ENCODE measurements at regions not wholly inside any gene's neighbourhood (a gene's known extent, or its start where the extent isn't known, plus 50 kb on each side); places are given as distances from the start of the nearest gene placed in this dataset.

GRCh38 chr21:38081708-38082107 is 165.5 kb upstream of the KCNJ6 start:
- DNase-seq (no peak), FAIRE-seq (no peak)
- TF ChIP-seq CTCF (IDR thresholded peaks at IDR 0.05; ENCODE audit: borderline replicate concordance, extremely low read depth, insufficient read depth): no peak
- Histone ChIP-seq H3K36me3 (ENCODE audit: control insufficient read depth in 2 of 3, insufficient read depth in 3 of 3, low read length in 3 of 3) (no peaks in the 10 kb centered on the region), H3K9ac (ENCODE audit: low read length in 3 of 3) (no peak overlapping the region), H3K27ac (ENCODE audit: low read depth in 2 of 2, low read length in 2 of 2) (no peak overlapping the region), H3K4me1 (ENCODE audit: control insufficient read depth in 2 of 3, insufficient read depth in 2 of 3, low read depth in 1 of 3, low read length in 3 of 3) (no peaks in the 10 kb centered on the region), H3K4me3 (ENCODE audit: low read length in 3 of 3) (no peak overlapping the region), H3K27me3 (ENCODE audit: control insufficient read depth, insufficient read depth, low read length) (no peaks in the 10 kb centered on the region), H3K9me3 (ENCODE audit: control insufficient read depth in 2 of 3, insufficient read depth in 1 of 3, low read length in 3 of 3) (no peaks in the 10 kb centered on the region)
- intact Hi-C loops (cut with DNase I): no loop called here

GRCh38 chr21:38082936-38083485 is 166.8 kb upstream of the KCNJ6 start:
- FAIRE-seq: no peak
- H3K4me3 ChIP-seq (ENCODE audit: low read length in 3 of 3): no peak overlapping the region
- H3K9ac ChIP-seq (ENCODE audit: low read length in 3 of 3): no peak overlapping the region
- H3K27me3 ChIP-seq (ENCODE audit: control insufficient read depth, insufficient read depth, low read length): no peaks in the 10 kb centered on the region
- no peak for TF ChIP-seq CTCF (IDR thresholded peaks at IDR 0.05; ENCODE audit: borderline replicate concordance, extremely low read depth, insufficient read depth)
- intact Hi-C loops (cut with DNase I): no loop called here
- no peak overlapping the region for H3K27ac ChIP-seq (ENCODE audit: low read depth in 2 of 2, low read length in 2 of 2)
- no peaks in the 10 kb centered on the region for H3K4me1 ChIP-seq (ENCODE audit: control insufficient read depth in 2 of 3, insufficient read depth in 2 of 3, low read depth in 1 of 3, low read length in 3 of 3)
- H3K36me3 ChIP-seq (ENCODE audit: control insufficient read depth in 2 of 3, insufficient read depth in 3 of 3, low read length in 3 of 3): no peaks in the 10 kb centered on the region
- no peaks in the 10 kb centered on the region for H3K9me3 ChIP-seq (ENCODE audit: control insufficient read depth in 2 of 3, insufficient read depth in 1 of 3, low read length in 3 of 3)
- no peak for DNase-seq

GRCh38 chr21:38083535-38083934 is 167.3 kb upstream of the KCNJ6 start:
- H3K9ac ChIP-seq (ENCODE audit: low read length in 3 of 3): no peak overlapping the region
- no peak overlapping the region for H3K27ac ChIP-seq (ENCODE audit: low read depth in 2 of 2, low read length in 2 of 2)
- H3K4me3 ChIP-seq (ENCODE audit: low read length in 3 of 3): no peak overlapping the region
- no peaks in the 10 kb centered on the region for H3K9me3 ChIP-seq (ENCODE audit: control insufficient read depth in 2 of 3, insufficient read depth in 1 of 3, low read length in 3 of 3)
- H3K36me3 ChIP-seq (ENCODE audit: control insufficient read depth in 2 of 3, insufficient read depth in 3 of 3, low read length in 3 of 3): no peaks in the 10 kb centered on the region
- no peak for TF ChIP-seq CTCF (IDR thresholded peaks at IDR 0.05; ENCODE audit: borderline replicate concordance, extremely low read depth, insufficient read depth)
- intact Hi-C loops (cut with DNase I): no loop called here
- FAIRE-seq: no peak
- no peaks in the 10 kb centered on the region for H3K27me3 ChIP-seq (ENCODE audit: control insufficient read depth, insufficient read depth, low read length)
- H3K4me1 ChIP-seq (ENCODE audit: control insufficient read depth in 2 of 3, insufficient read depth in 2 of 3, low read depth in 1 of 3, low read length in 3 of 3): no peaks in the 10 kb centered on the region
- no peak for DNase-seq

GRCh38 chr21:38086580-38086979 is 170.2 kb upstream of the KCNJ15 start:
- no peaks in the 10 kb centered on the region for H3K36me3 ChIP-seq (ENCODE audit: control insufficient read depth in 2 of 3, insufficient read depth in 3 of 3, low read length in 3 of 3)
- no peak overlapping the region for H3K9ac ChIP-seq (ENCODE audit: low read length in 3 of 3)
- H3K27ac ChIP-seq (ENCODE audit: low read depth in 2 of 2, low read length in 2 of 2): no peak overlapping the region
- H3K27me3 ChIP-seq (ENCODE audit: control insufficient read depth, insufficient read depth, low read length): no peaks in the 10 kb centered on the region
- TF ChIP-seq CTCF (IDR thresholded peaks at IDR 0.05; ENCODE audit: borderline replicate concordance, extremely low read depth, insufficient read depth): no peak
- FAIRE-seq (no peak), DNase-seq (no peak)
- no peaks in the 10 kb centered on the region for H3K4me1 ChIP-seq (ENCODE audit: control insufficient read depth in 2 of 3, insufficient read depth in 2 of 3, low read depth in 1 of 3, low read length in 3 of 3)
- H3K4me3 ChIP-seq (ENCODE audit: low read length in 3 of 3): no peak overlapping the region
- intact Hi-C loops (cut with DNase I): no loop called here
- H3K9me3 ChIP-seq (ENCODE audit: control insufficient read depth in 2 of 3, insufficient read depth in 1 of 3, low read length in 3 of 3): no peaks in the 10 kb centered on the region
